HG02973 (cell line): ENCODE measurements at regions not wholly inside any gene's neighbourhood (a gene's known extent, or its start where the extent isn't known, plus 50 kb on each side); places are given as distances from the start of the nearest gene placed in this dataset.

ENCODE experiments used
- ATAC-seq: cut with Tn5 transposase; IDR thresholded peaks from one replicate; pipeline ENCODE4 v1.9.1; 2021; ENCODE audit warnings: moderate library complexity; ENCODE audit not compliant: unreplicated experiment

DNA sequence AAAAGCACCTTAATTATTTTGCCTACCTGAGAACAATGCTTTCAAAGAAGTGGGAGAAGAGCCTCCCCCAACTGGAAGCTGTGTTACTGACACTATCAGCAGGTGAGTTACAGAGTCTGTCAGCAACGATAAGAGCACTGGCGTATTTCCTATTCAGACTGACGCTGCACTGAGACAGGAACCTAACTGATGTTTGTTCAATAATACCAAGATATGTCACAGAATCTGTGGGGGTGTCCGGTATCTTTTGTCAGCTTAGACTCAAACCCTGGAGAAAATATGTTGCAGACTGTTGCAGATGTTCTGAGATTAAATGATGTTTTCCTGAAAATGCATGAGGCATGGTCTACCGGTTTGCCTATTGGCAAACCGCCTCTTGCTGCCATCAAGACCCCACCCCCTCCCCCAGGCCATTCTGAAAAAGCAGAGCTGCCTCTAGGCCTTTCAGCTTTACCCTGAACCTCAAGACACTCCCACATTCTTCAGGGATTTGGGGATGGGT, 115.2 kb upstream of the KIT start:
- ATAC-seq = no peak

DNA sequence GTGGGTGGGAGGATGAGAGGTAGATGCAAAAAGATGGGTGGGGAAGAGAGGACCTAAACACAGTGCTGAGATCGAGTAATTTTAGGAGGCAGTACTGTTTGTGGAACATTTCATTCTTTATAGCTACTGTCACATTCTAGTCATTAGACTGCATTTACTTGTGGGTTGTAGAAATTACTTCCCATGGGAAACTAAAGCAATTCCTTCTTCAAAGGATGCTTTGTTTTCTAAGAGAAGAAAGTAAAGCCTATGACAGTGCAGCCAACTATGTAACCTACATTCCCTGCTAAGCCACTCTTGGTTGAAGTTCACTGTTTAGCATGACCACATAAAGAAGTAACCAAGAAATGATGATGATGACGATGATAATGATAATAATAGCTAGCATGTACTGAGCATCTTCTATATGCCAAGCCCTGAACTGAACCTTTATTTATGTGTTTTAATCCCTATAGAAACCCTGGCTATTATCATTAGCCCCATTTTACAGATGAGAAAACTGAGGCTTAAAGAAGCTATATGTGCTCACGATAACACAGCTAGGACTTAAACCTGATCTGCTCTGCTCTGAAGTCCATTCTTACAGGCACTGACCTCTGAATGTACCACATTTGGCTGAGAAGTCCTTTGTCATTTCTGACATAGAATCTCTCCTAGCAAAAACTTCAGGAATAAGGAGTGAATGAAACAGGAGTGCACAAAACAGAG, 114.5 kb upstream of the KIT start:
- no peak for ATAC-seq

DNA sequence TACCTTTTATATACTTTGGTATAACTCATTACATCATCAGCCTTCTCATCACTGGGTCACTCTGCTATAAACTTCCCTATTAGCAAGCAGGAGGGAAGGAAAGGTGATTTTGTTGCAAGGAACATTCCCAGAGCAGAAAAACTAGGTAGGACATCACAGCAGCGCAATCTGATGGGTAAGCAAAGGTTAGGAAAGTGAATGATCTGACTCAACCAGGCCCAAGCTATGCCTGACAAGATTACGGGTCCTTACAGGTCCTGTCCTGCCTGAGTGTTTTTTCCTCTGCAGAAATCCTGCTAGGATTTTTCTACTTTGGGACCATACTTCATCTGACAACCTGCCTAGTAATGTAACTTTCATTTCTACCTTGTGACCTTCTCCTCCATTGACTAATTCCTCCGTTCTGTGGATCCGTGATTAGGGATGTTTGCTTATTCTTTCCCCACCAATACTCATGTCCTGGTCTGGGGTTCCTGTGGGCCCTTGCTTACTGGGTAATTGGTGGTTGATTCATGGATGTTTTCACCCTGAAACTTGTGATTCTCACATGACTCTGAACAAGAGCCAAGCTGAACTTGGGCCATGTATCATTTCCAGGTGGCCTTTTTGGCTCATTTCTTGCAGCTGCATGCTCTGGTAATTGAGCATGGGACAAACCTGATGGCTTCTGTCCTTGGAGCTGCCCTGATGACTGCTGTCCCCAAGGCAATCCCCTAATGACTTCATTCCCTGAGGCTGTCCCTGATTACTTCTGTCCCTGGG, 111.9 kb upstream of the KIT start:
- no peak for ATAC-seq

DNA sequence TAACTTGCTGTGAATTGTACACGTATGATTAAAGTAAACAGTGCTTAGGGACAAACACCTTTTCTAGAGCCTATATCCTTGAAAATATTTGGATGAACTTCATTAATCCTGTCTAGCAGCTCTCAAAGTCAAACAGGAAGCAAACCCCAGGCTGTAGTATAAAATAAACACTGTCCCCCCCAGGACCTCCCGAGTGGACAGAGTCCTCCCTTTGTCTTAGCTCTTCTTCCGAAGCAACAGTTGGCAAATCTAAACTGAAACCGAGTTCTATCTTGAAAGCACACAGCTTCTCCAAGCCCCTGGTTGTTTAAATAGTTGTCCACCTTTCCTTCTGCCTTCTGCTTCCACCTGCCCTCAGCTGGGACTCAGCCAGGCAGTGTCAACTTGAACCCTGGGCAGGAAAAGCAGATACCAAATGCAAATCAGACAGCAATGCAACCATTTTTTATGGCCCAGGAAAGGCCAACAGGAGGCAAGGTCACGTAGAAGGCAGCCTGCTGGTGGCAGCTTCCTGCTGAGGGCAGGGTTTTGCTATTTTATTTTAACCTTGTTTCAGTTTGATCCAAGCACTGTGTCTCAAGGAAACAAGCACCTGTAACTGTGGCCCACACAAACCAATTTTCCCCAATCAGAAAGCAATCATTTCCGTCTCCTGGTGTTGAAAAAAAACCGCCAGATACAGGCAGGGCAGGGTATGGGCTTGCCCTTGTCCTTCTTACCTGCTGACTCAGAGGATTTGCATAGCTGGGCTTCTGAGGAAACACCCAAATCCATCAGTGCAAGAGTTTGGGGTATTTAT, 110.3 kb upstream of the KIT start:
- peak; percentile 57 for ATAC-seq

DNA sequence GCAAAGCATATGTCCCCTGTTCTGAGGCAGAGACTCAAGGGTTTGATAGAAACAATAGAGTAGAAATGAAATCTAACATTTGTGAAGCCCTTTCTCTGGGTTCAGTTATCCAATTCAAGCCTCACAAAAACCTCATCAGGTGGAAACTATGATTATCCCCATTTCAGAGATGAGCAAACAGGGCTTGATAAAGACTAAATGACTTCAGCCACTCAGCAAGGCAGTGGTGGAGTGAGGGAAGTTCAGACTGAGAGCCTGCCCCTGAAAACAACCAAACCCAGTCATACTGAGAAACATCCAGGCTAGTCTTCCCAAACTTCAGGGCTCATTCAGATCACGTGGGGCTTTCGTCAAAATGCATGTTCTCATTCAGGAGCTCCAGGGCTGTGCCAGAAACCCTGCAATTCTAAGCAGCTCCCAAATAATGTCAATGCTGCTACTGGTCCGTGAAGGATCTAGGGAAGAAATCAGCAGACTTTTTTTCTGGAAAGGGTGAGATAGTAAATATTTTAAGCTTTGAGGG, 109.6 kb upstream of the KIT start:
- peak; percentile 35 for ATAC-seq

DNA sequence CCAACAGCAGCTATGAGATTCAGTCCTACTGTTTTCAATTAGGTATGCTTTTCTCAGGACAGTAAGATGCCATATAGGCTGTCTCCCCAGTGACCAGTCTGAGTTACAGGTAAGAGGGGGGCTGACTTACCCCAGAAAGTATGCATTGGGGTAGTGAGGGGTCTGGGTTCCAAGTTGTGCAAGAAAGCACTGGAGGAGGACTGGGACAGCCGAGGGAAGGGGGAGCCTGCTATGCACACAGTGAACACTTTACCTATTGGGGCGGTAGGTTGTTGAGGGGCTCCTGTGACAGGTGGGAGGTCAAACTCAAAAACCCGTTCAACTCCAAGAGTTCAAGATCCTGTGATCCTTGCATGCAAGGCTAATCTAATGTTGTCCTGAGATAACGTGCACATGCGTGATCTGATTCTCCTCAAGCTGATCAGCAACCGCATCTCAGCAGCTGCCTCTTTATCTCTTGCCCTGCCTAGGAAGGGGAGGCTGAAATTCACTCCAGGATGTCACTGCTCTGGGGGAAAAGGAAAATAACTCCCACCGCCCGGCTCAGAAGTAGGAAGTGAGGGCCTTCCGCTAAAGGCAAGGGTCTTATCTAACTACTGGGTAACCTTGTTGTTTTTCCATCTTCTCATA, 108.8 kb upstream of the KIT start:
- no peak for ATAC-seq

DNA sequence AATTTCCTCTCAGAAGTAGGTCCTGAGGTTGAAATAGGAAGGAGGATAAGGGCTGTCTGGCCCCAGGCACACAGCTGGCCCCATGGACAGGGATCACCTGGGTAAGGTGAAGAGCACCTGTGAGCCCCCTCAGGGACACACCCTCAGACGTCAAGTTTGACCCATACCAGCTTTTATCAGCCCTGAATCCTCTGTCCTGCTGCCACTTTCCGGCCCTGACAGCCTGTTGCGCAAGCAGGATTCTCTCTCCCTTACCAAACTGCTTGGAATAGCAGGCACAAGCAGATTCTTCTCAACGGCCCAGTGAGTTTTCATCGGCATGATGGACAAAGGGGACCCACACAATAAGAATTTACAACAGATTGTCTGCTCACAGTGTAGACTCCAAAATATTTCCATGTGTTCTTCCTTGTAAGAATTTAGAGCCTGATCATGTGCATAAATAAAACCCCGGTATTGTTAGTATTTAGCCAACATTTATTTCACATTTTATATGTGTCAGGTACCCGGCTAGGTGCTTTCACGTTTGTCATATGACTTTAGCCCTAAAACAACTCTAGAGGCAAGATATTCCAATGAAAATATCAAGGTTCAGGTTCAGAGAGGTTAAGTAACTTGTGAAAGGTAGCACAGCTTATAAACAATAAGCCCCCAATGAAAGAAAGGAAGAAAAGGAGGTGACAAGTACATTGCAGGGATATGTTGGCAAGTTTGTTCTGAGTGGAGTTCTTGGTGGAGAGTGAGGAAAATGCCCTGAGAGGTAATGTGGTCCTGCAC, 107.2 kb upstream of the KIT start:
- no peak for ATAC-seq

DNA sequence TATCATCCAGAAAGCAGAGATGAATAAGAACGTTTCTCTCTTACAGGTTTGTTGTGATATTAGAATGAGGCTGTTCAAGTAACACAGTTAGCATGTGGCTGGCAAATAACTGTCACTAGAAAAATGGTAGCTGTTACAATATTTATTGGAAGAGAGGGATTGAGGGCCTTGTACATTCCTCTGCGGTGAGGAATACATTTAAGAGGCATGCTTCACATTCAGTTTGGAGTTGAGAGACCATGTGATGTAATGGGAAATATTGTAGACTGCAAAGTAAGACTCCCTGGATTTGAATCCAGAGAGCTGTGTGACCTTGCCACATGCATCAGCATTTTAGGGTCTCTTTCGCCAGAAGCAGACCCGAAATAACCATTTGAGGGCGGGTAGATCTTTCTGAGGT, 104.8 kb upstream of the KIT start:
- no peak for ATAC-seq

DNA sequence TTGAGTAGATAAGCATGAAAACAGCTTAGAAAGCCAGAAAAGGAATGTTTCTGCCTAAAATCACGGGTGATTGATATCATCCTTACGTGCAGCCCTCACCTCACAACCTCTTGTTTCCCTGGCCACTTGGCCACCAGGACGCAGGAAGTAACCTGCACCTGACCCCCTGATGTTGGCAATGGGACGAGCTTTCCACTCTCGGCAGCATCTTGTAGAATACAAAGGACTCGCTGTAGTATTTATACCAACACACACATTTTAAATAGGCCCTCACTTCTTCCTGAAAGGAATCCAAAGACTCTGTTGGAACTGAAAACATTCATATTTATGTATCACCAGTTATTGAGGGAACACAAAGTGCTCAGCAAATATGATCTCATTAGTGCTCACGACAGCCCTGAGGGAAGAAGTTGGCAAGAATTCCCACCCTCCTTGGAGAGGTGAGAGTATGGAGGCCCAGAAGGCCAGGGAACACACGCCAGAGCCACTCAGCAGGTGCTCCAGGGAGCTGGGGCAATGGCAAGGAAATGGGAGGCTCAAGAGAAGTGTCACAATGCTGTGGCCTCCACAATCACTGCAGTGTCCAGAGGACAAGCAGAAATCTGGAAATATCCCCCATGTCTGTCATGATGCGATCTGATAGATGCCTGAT, 103.3 kb upstream of the KIT start:
- no peak for ATAC-seq

DNA sequence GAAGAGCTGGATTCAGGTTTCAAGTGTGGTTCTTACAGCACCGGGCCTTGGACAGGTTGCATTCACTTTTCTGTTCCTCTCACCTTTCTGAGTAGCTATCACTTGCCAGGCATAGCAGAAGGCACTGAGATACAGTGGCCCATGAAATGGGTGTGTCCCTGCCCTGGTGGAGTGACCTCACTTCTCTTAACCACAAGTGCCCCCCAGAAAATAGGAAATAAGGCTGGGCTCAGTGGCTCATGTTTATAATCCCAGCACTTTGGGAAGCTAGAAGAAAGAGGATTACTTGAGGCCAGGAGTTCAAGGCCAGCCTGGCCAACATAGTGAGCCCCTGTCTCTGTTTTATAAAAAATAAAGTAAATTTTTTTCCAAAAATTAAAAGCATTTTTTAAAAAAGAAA, 101.7 kb upstream of the KIT start:
- ATAC-seq = no peak

DNA sequence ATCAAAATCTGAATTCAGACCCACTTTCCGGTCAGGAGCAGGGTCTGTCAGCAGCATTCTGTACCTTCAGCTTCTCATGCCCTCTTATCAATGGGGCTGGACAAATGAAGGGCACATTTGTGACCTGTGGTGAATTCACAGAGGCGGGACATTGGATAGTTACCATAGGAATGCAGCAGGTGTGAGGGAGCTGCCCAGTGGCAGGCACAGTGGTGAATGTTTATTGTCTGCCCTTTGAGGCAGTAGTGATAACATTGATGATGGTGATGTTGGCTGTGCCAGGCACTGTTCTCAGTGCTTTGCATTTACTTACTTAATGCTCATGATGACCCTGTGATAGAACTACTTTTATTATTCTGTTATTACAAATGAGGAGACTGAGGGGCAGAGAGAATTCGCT, 101.2 kb upstream of the KIT start:
- ATAC-seq = no peak

DNA sequence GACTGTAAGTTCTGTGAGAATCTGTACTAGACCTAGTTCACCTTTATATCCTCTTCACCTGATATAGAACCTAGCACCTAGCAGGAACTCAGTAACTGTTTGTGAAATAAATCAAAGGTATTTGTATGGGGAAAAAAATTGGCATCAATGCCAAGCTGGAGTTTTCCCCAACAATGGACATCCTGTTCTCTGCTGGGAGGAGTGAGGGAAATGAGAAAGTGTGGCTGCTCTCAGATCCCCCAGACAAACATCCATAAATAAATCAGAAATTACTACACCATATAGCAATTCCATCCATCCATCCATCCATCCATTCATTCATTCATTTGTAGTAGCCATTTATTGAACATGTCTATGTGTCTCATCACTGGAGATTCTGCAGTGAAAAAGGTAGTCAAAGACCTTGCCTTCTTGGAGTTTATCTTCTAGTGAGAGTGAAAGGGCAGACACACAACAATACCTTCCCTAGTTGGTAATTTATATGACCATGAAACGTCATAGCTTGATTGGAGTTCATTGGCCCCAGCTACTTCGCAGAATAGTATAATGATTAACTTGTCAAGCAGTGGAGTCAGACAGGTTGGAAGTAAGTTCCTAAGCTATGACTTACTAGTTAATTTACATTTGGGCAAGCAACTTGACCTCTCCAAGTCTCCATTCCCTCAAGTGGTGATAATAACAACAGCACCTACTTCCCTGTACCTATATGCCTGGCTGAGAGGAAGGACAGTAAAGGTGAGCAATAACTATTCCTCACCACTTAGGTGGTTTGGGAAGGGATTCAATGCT, 98.7 kb upstream of the KIT start:
- ATAC-seq = no peak

DNA sequence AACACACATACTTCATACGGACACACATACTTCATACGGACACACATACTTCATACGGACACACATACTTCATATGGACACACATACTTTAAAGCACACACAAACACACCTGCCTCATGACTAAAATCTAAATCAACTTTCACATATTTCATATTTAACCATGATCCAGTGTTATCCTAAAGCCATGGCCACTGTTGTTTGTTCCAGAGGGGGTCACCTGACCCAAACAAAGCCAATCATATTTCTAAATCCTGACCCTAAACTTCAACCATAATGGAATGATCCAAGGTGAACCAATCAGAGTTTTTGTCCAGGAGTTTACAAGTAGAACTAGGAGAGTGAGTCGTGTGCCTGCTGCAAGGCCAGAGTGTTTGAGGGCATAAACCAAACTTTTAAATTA, 97.2 kb upstream of the KIT start:
- no peak for ATAC-seq

DNA sequence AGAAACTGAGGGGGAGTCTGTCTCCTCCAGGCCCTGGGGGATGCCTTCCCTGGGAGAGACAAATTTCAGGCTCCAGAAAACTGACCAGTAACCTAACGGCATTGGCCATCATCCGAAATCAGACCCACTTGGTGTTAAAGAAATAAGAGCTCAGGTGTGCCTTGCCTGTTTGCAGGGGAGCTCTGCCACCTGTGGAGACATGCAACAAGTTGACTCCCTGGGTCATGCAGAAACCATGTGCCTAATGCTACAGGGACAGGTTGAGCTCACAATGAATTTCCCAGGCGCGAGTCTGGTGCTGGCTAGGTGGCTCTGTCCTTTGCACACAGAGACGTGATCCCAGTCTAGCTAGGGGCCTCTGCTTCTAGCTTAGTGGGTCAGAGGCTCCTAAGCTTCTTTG, 95.8 kb upstream of the KIT start:
- ATAC-seq = no peak

DNA sequence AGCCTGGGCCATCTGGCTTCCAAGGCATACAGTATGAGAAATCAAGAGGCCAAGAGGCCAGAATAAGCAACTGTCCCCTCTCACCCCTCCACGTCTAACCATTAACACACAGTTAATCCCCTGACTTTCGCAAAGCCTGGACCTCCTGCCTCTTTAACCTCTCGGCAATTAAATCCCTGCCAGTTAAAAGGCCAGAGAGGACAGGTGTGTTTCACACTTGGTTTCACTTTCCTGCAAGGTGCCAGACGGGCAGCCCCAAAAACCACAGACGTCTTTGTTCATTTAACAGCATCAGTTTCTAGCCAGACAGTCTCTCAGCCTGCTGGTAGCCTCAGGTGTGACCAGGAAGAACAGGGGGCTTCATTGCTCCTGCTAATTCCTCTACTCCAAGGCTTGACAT, 91.1 kb upstream of the KIT start:
- ATAC-seq = peak; percentile 68

DNA sequence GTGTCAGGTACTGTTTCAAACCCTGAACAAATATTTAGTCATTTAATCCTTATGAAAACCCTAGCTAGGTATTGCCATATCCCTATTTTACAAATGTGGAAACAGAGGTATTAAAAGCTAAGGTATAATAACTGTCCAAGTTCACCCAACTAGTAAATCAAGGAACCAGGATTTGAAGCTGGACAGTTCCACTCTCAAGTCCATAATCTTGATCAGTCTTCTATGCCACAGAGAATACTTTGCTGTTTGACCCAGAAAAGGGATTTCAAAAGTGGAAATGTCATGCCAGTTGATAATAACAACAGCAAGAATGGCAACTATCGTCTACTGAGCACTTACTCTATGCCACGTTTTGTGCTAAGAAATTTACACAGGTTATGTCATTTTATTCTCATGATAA, 90.4 kb upstream of the KIT start:
- no peak for ATAC-seq

DNA sequence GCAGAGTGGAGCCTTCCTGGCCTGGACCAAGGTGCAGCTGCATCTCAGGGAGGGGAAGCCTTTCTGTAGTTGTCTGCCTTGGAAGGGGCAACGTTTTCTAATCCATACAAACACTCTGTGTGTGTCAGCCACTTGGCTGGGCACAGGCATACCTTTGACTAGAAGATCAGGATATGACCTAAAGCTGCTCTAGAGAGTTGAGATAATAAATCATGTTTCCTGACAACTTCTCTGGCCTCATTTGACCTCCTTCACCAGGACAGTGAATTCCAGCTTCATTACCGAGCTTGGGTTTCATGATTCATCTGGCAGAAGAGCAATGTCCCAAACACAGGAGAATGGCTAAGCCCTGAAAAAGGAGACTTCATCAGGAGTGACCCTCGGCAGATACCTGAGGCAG, 89.6 kb upstream of the KIT start:
- no peak for ATAC-seq

DNA sequence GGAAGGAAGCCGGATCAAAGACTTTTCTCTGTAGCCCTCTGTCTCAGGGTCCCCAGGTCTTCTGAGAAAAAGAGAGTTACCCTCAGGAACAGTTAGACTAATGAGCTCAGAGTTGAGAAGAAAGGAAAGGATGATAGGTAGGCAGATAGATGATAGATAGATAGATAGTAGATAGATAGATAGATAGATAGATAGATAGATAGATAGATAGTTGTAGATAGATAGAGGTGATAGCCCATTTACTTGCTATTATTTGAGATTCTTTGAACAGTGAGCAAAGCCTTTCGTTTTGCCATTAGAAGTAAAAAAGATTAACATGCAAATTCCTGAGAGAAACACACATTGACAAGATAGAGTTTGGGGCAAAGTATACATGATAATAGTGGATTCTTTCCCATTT, 86.9 kb upstream of the KIT start:
- no peak for ATAC-seq
